Osteoblast (primary cell): ENCODE measurements at regions not wholly inside any gene's neighbourhood (a gene's known extent, or its start where the extent isn't known, plus 50 kb on each side); places are given as distances from the start of the nearest gene placed in this dataset.

Experiments used
- DNase-seq: peaks from one replicate; pipeline ENCODE4 v3.0.0; 2011; ENCODE audit warnings: low spot score, mixed read lengths; ENCODE audit not compliant: insufficient read length; ENCODE audit errors: missing footprints
- H2AFZ ChIP-seq: 2 replicates; pipeline ENCODE4 v1.6.0; 2011; ENCODE audit warnings: mild to moderate bottlenecking, low read length
- H3K27ac ChIP-seq: 2 replicates; pipeline ENCODE4 v1.5.1; 2011; ENCODE audit warnings: mild to moderate bottlenecking, low read depth, low read length, moderate library complexity
- H3K27me3 ChIP-seq: 2 replicates; pipeline ENCODE4 v1.6.0; 2012; ENCODE audit warnings: mild to moderate bottlenecking, control low read depth, inconsistent platforms, low read length, moderate library complexity; ENCODE audit not compliant: insufficient read depth
- H3K36me3 ChIP-seq: 2 replicates; pipeline ENCODE4 v1.5.1; 2011; ENCODE audit warnings: mild to moderate bottlenecking, low read length, control low read depth, moderate library complexity; ENCODE audit not compliant: insufficient read depth
- H3K4me1 ChIP-seq: 2 replicates; pipeline ENCODE4 v1.5.1; 2011; ENCODE audit warnings: mild to moderate bottlenecking, low read length, control low read depth, moderate library complexity; ENCODE audit not compliant: insufficient read depth
- H3K4me2 ChIP-seq: 2 replicates; pipeline ENCODE4 v1.6.0; 2011; ENCODE audit warnings: mild to moderate bottlenecking, low read length; ENCODE audit not compliant: insufficient read depth
- H3K4me3 ChIP-seq: fragments of 200-600 bp; sonication (generic); 3 replicates; pipeline ENCODE4 v1.5.1; 2012; ENCODE audit warnings: mild to moderate bottlenecking, low read length, inconsistent platforms; ENCODE audit not compliant: insufficient read depth
- H3K79me2 ChIP-seq: 2 replicates; pipeline ENCODE4 v1.6.0; 2012; ENCODE audit warnings: mild to moderate bottlenecking, low read length, control low read depth, inconsistent platforms; ENCODE audit not compliant: insufficient read depth
- H3K9me3 ChIP-seq: 2 replicates; pipeline ENCODE4 v1.5.1; 2011; ENCODE audit warnings: low read depth, low read length, control low read depth
- H4K20me1 ChIP-seq: 2 replicates; pipeline ENCODE4 v1.6.0; 2012; ENCODE audit warnings: mild to moderate bottlenecking, low read length, control low read depth; ENCODE audit not compliant: insufficient read depth
- CTCF ChIP-seq: IDR thresholded peaks from 2 replicates; pipeline ENCODE4 v1.5.1; 2011; ENCODE audit warnings: mild to moderate bottlenecking, low read depth, low read length, moderate library complexity; ENCODE audit errors: extremely low read depth

GRCh38 chr2:16475586-16475985 is 190.0 kb downstream of the CYRIA start:
- Histone ChIP-seq H3K27ac (no peak overlapping the region), H3K4me2 (no peak overlapping the region), H3K4me1 (no peaks in the 10 kb centered on the region), H4K20me1 (no peaks in the 10 kb centered on the region), H3K27me3 (no peaks in the 10 kb centered on the region), H3K4me3 (no peak overlapping the region), H2AFZ (no peak overlapping the region), H3K36me3 (no peaks in the 10 kb centered on the region), H3K79me2 (no peaks in the 10 kb centered on the region), H3K9me3 (no peaks in the 10 kb centered on the region)
- DNase-seq: no peak
- TF ChIP-seq CTCF: no peak

GRCh38 chr2:16473575-16473974 is 192.1 kb downstream of the CYRIA start:
- Histone ChIP-seq H3K27ac (no peak overlapping the region), H3K4me1 (no peaks in the 10 kb centered on the region), H3K4me2 (no peak overlapping the region), H3K27me3 (no peaks in the 10 kb centered on the region), H4K20me1 (no peaks in the 10 kb centered on the region), H2AFZ (no peak overlapping the region), H3K9me3 (no peaks in the 10 kb centered on the region), H3K4me3 (no peak overlapping the region), H3K36me3 (no peaks in the 10 kb centered on the region), H3K79me2 (no peaks in the 10 kb centered on the region)
- DNase-seq: no peak
- TF ChIP-seq CTCF: no peak

- no peak for DNase-seq
- H3K4me1 ChIP-seq: no peaks in the 10 kb centered on the region
- no peaks in the 10 kb centered on the region for H3K27me3 ChIP-seq
- no peak overlapping the region for H2AFZ ChIP-seq
- no peaks in the 10 kb centered on the region for H4K20me1 ChIP-seq
- H3K36me3 ChIP-seq: no peaks in the 10 kb centered on the region
- no peak for TF ChIP-seq CTCF
- H3K27ac ChIP-seq: no peak overlapping the region
- no peak overlapping the region for H3K4me3 ChIP-seq
- no peaks in the 10 kb centered on the region for H3K79me2 ChIP-seq
- H3K4me2 ChIP-seq: no peak overlapping the region
- no peaks in the 10 kb centered on the region for H3K9me3 ChIP-seq
Observed at GRCh38 chr2:16470936-16471490, 194.6 kb downstream of the CYRIA start.

- no peak overlapping the region for H2AFZ ChIP-seq
- no peak overlapping the region for H3K4me3 ChIP-seq
- H3K27ac ChIP-seq: no peak overlapping the region
- no peaks in the 10 kb centered on the region for H3K27me3 ChIP-seq
- no peak overlapping the region for H3K4me2 ChIP-seq
- H4K20me1 ChIP-seq: no peaks in the 10 kb centered on the region
- H3K79me2 ChIP-seq: no peaks in the 10 kb centered on the region
- DNase-seq: no peak
- H3K36me3 ChIP-seq: no peaks in the 10 kb centered on the region
- H3K4me1 ChIP-seq: no peaks in the 10 kb centered on the region
- TF ChIP-seq CTCF: no peak
- H3K9me3 ChIP-seq: no peaks in the 10 kb centered on the region
Observed at GRCh38 chr2:16466821-16467151, 198.8 kb downstream of the CYRIA start.
